AG10803 (cell line): ENCODE measurements at regions not wholly inside any gene's neighbourhood (a gene's known extent, or its start where the extent isn't known, plus 50 kb on each side); places are given as distances from the start of the nearest gene placed in this dataset.

ENCODE experiments used
- DNase-seq: peaks from one replicate; pipeline ENCODE4 v3.0.0; 2010; ENCODE audit warnings: low read depth
- H3K4me3 ChIP-seq: 2 replicates; pipeline ENCODE4 v1.5.1; 2011; ENCODE audit warnings: mild to moderate bottlenecking, low read length, control low read depth
- TF ChIP-seq, protein P1 (sequence below): conservative IDR thresholded peaks from 2 replicates; pipeline ENCODE4 v1.5.1; 2011; ENCODE audit warnings: mild to moderate bottlenecking, low read length, control low read depth, inconsistent platforms

DNA sequence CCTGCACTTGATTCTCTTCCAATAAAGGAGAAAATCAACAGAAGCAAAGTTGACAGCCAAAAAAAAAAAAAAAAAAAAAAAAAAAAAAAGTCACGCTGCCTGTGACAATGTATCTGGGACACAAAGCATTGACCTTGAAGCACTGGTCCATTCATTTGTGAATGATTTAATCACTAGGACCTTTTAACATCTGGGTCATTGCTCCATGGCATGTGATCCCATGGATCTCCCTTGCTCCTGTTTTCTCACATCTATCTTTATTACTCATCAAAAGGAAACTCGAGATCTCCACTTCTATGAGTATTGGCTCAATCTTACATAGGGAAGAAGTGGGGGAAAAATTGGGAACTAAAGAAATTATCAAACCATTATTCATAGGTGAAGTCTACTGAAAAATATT lies 89.6 kb upstream of the SMIM30 start:
- no peak overlapping the region for H3K4me3 ChIP-seq
- DNase-seq = no peak
- TF ChIP-seq, protein P1, sequence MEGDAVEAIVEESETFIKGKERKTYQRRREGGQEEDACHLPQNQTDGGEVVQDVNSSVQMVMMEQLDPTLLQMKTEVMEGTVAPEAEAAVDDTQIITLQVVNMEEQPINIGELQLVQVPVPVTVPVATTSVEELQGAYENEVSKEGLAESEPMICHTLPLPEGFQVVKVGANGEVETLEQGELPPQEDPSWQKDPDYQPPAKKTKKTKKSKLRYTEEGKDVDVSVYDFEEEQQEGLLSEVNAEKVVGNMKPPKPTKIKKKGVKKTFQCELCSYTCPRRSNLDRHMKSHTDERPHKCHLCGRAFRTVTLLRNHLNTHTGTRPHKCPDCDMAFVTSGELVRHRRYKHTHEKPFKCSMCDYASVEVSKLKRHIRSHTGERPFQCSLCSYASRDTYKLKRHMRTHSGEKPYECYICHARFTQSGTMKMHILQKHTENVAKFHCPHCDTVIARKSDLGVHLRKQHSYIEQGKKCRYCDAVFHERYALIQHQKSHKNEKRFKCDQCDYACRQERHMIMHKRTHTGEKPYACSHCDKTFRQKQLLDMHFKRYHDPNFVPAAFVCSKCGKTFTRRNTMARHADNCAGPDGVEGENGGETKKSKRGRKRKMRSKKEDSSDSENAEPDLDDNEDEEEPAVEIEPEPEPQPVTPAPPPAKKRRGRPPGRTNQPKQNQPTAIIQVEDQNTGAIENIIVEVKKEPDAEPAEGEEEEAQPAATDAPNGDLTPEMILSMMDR = no peak

DNA sequence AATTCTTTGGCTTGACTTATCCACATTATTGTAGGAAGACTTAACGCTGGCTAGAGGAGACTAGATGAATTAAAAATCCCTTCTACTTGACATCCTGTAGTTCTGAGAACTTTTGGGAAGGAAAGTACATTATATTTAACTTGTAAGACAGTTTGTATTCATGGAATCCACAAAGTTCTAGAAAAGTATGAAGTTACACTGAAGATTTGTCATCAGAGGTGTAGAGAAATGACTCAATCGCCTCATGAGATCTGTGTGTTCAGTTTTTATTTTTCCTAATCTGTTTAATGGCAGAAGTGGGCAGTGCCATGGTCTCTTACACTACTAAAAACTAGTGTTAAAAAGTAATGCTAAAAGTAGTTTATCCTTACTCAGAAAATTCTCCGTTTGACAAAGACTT lies 89.1 kb upstream of the SMIM30 start:
- H3K4me3 ChIP-seq = no peak overlapping the region
- no peak for DNase-seq
- TF ChIP-seq, protein P1 = no peak

DNA sequence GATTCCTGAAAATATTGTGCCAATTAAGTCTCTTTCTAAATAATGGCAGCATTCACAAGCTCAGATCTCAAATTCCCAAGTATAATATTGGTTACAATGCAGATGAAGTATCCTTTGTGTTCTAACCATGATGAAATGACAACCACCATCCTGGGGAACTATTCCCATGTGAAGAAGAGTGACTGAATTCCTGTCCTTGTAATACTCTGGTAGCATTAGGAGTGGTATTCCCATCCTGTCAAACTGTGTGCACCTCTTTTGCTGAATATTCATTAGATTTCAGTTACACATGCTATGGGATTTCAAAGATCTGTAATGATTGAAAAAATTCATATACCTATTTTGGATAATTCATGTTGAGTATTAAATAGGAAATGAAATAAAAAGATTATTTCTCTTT lies 86.1 kb upstream of the SMIM30 start:
- H3K4me3 ChIP-seq = no peak overlapping the region
- TF ChIP-seq, protein P1 = no peak
- DNase-seq = no peak

DNA sequence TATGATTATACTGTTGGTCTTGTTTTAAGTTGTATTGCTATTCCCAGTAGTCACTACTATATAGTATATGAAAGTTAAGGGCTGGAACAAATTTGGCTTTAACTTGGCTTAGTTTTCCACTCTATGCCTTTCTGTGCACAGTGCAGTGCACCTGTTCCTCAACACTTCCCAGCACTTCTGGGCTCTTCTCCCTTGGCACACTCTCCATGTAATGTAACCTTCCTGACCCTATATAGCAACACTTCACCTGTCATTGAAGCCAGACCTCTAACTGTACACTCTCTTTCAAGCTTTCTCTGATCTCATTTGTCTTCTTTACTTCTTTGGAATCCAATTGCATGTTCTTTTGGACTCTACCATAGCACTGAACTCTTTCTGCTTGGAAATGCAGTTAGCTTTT lies 83.9 kb upstream of the SMIM30 start:
- DNase-seq = no peak
- TF ChIP-seq, protein P1 = no peak
- no peak overlapping the region for H3K4me3 ChIP-seq

DNA sequence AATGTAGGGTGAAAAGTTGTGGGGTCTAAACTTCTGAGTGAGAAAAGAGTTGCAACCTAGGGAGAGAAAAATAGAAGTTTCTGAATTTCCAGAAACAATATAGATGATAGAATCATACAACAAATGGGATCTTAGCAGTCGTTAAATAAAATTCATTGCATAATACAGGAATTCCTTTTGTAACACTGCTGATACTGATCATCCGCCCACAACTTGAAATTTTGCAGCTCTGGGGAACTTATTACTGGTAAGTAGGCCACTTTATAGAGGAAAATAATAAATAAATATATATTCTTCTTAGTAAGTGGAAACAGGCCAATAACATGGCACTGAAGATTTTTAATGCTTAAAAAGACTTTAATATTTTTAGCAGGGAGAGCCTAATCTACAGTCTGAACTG lies 81.9 kb upstream of the SMIM30 start:
- DNase-seq = no peak
- TF ChIP-seq, protein P1 = no peak
- no peak overlapping the region for H3K4me3 ChIP-seq

DNA sequence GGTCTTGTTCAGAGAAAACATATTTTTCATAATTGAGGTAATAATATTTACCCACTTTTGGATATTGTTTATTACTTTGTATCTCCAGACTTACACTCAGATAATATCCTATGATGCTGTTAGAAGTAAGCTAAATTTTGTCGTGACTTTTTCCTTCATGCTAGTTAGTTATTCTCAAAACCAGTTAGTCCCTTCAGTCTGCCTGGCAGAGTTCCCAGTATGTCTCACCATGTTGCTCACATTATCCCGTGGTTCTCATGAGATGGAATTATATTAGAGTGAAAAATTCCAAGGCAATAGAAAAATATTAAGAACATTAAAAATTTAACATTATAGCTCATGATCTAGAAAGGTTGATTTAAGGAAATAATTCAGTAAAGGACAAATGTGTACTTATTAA lies 81.5 kb upstream of the SMIM30 start:
- TF ChIP-seq, protein P1 = no peak
- DNase-seq = peak; percentile 40
- H3K4me3 ChIP-seq = no peak overlapping the region

DNA sequence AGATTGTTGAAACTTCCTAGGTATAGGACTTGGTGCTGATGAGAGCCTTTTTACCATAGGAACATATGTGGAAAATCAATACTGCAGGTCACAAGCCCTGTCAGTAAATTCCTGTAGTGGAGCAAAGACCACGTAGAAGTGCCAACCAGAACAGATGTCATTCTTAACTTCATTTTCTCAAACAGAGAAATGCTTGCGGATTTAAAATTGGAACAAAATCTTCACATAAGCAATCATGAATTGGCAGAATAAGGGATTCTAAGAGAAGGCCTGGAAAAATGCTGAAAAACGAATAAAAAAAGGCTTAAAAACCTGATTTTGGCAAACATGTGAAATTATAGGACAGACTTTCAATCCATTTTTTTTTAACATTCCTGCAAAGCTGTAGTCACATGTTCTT lies 80.8 kb upstream of the SMIM30 start:
- H3K4me3 ChIP-seq = no peak overlapping the region
- TF ChIP-seq, protein P1 = no peak
- DNase-seq = no peak
